HFF-Myc (cell line): ENCODE measurements at regions not wholly inside any gene's neighbourhood (a gene's known extent, or its start where the extent isn't known, plus 50 kb on each side); places are given as distances from the start of the nearest gene placed in this dataset.

ENCODE experiments used
- DNase-seq: peaks from one replicate; pipeline ENCODE4 v3.0.0-alpha.2; 2011; ENCODE audit warnings: low read depth; ENCODE audit errors: extremely low read depth
- H3K4me3 ChIP-seq: replicated peaks from 2 replicates; pipeline ENCODE4 v1.5.1; 2011; ENCODE audit warnings: low read depth, mild to moderate bottlenecking, control low read depth, low read length
- CTCF ChIP-seq: IDR thresholded peaks from 2 replicates; pipeline ENCODE4 v1.5.1; 2012; ENCODE audit warnings: mild to moderate bottlenecking, low read depth, low read length, control low read depth; ENCODE audit errors: missing control alignments

DNA sequence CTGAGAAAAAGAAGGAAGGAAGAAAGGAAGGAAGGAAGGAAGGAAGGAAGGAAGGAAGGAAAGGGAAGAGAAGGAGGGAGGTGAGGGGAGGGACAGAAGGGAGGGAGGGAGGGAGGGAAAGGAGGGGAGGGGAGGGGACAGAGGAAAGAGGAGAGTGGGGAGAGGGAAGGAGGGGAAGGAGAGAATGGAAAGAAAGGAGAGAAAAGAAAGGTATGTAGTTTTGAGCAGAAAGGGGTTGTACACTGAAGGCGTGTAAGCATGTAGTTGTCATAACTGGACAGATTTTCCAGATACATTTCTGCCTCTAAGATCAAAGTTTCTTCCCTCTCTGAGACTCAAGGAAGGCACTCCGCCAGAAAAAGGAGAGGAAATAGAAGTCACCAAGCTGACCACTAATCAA, 113.4 kb upstream of the KBTBD8 start:
- no peak for TF ChIP-seq CTCF
- no peak overlapping the region for H3K4me3 ChIP-seq
- DNase-seq: no peak

- H3K4me3 ChIP-seq: no peak overlapping the region
- no peak for DNase-seq
- TF ChIP-seq CTCF: no peak
These were observed 112.6 kb upstream of the KBTBD8 start for GRCh38 chr3:66885326-66886000.

- TF ChIP-seq CTCF: no peak
- no peak for DNase-seq
- no peak overlapping the region for H3K4me3 ChIP-seq
These were observed 108.2 kb upstream of the KBTBD8 start for GRCh38 chr3:66889750-66890494.

GRCh38 chr3:66898155-66898554, 100.0 kb upstream of the KBTBD8 start:
- no peak for TF ChIP-seq CTCF
- no peak for DNase-seq
- no peak overlapping the region for H3K4me3 ChIP-seq

GRCh38 chr3:66904336-66904735, 93.8 kb upstream of the KBTBD8 start:
- no peak for TF ChIP-seq CTCF
- H3K4me3 ChIP-seq: no peak overlapping the region
- no peak for DNase-seq

GRCh38 chr3:66904831-66905493, 93.1 kb upstream of the KBTBD8 start:
- peak; percentile 2 for DNase-seq
- no peak for TF ChIP-seq CTCF
- H3K4me3 ChIP-seq: no peak overlapping the region
